ENCODE measurements at regions not wholly inside any gene's neighbourhood (a gene's known extent, or its start where the extent isn't known, plus 50 kb on each side); places are given as distances from the start of the nearest gene placed in this dataset.

- intact Hi-C loops (cut with DNase I; ENCODE audit: low total_unique reads), result no loop called here
- Histone ChIP-seq H3K4me1 (no peaks in the 10 kb centered on the region), H3K4me3 (no peak overlapping the region), H3K27ac (no peak overlapping the region), H3K9me3 (no peaks in the 10 kb centered on the region), H3K27me3 (no peaks in the 10 kb centered on the region), H3K36me3 (no peaks in the 10 kb centered on the region)
- TF ChIP-seq CTCF (IDR thresholded peaks at IDR 0.05) (no peak), POLR2AphosphoS5 (IDR thresholded peaks at IDR 0.05) (no peak), POLR2A (IDR thresholded peaks at IDR 0.05) (no peak), EP300 (IDR thresholded peaks at IDR 0.05) (no peak)
- no peak for DNase-seq
- 29 to 46% (median 32%) methylated on average over 2 of the region's 2 CpGs for WGBS, 5 donors
Observed at GRCh38 chr9:84485539-84485938, 145.0 kb upstream of the SLC28A3 start.

- Histone ChIP-seq H3K4me1 (no peaks in the 10 kb centered on the region), H3K36me3 (no peaks in the 10 kb centered on the region), H3K9me3 (no peaks in the 10 kb centered on the region), H3K27ac (no peak overlapping the region), H3K27me3 (no peaks in the 10 kb centered on the region), H3K4me3 (no peak overlapping the region)
- TF ChIP-seq POLR2A (IDR thresholded peaks at IDR 0.05), result no peak
- TF ChIP-seq CTCF (IDR thresholded peaks at IDR 0.05), result no peak
- no peak for TF ChIP-seq POLR2AphosphoS5 (IDR thresholded peaks at IDR 0.05)
- TF ChIP-seq EP300 (IDR thresholded peaks at IDR 0.05), result no peak
- WGBS, 5 donors, result 76 to 94% (median 90%) methylated on average over 1 of the region's 1 CpG
- DNase-seq, result no peak
- intact Hi-C loops (cut with DNase I; ENCODE audit: low total_unique reads), result no loop called here
Observed at GRCh38 chr9:84486663-84487062, 146.1 kb upstream of the SLC28A3 start.

DNA sequence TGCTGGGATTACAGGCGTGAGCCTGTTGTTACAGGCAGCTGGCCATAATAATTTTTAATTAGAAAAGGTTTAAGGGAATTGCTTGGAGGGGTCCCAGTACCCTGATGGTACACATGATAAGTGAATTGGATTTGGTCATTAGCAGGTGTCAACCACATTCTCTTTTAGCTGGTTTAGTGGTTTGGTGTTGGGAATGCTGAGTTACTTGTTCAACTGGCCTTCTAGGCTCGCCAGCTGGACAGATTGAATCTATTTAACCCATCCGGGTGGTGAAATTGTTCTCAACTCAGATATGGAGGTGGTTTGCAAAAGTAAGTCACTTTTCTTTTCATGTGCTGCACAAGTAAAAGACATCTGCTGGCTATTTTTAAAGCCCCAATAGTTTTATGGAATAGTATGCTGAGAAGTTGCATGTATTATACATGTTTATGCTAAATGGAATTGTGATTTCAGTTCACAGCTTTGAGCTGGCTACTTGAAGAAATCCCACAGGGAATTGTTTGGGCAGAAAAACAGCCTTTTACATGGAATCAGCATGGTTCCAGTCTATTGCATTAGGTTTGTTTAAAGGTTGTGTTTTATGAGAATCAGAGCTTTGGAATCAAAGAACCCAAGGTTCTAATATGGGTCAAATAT lies 149.8 kb upstream of the SLC28A3 start:
- 76 to 89% (median 82%) methylated on average over 3 of the region's 3 CpGs for WGBS, 5 donors
- DNase-seq, result no peak
- Histone ChIP-seq H3K27ac (no peak overlapping the region), H3K4me1 (no peaks in the 10 kb centered on the region), H3K9me3 (no peaks in the 10 kb centered on the region), H3K36me3 (no peaks in the 10 kb centered on the region), H3K4me3 (no peak overlapping the region), H3K27me3 (no peaks in the 10 kb centered on the region)
- TF ChIP-seq POLR2A (IDR thresholded peaks at IDR 0.05), result no peak
- no peak for TF ChIP-seq EP300 (IDR thresholded peaks at IDR 0.05)
- no peak for TF ChIP-seq POLR2AphosphoS5 (IDR thresholded peaks at IDR 0.05)
- no peak for TF ChIP-seq CTCF (IDR thresholded peaks at IDR 0.05)
- intact Hi-C loops (cut with DNase I; ENCODE audit: low total_unique reads), result no loop called here

DNA sequence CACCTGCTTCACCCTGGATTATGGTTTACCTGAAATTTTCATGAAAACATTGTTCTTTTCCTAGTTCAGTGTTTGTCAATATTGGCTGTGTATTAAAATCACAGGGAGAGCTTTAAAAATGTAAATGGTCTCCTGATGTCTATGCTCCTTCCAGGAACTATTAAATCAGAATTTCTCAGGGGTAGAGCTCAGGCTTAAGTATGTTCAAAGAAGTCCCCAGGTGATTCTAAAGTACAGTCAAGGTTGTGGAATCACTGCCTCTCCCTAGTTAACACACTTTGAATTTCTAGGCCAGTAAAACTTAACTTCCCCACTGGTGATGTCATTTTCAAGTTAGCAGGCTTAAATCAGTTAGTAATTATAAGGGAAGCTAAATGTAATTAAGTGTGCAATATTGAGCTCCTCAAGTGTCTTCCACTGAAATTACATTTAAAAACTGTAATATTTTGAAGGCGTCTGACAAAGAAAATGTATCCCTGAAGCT lies 150.3 kb upstream of the SLC28A3 start:
- no peak for DNase-seq
- H3K36me3 ChIP-seq, result no peaks in the 10 kb centered on the region
- H3K9me3 ChIP-seq, result no peaks in the 10 kb centered on the region
- TF ChIP-seq CTCF (IDR thresholded peaks at IDR 0.05), result no peak
- no peak for TF ChIP-seq EP300 (IDR thresholded peaks at IDR 0.05)
- TF ChIP-seq POLR2AphosphoS5 (IDR thresholded peaks at IDR 0.05), result no peak
- no peak for TF ChIP-seq POLR2A (IDR thresholded peaks at IDR 0.05)
- intact Hi-C loops (cut with DNase I; ENCODE audit: low total_unique reads), result no loop called here
- WGBS, 5 donors, result 87 to 96% (median 95%) methylated on average over 1 of the region's 1 CpG
- no peaks in the 10 kb centered on the region for H3K4me1 ChIP-seq
- no peak overlapping the region for H3K27ac ChIP-seq
- no peaks in the 10 kb centered on the region for H3K27me3 ChIP-seq
- no peak overlapping the region for H3K4me3 ChIP-seq
